NCI-H1105 treated with DMSO at 0.1 percent for 48 hours (cell line): ENCODE measurements at regions not wholly inside any gene's neighbourhood (a gene's known extent, or its start where the extent isn't known, plus 50 kb on each side); places are given as distances from the start of the nearest gene placed in this dataset.
"Not testable (repeated sequence)": the region's sequence is repeated elsewhere in the genome, so short reads cannot be mapped to it uniquely, and the experiment has no call there.

Experiments used
- DNase-seq: peaks from one replicate; lab custom pipeline; 2025; lab: John Stamatoyannopoulos, UW

DNA sequence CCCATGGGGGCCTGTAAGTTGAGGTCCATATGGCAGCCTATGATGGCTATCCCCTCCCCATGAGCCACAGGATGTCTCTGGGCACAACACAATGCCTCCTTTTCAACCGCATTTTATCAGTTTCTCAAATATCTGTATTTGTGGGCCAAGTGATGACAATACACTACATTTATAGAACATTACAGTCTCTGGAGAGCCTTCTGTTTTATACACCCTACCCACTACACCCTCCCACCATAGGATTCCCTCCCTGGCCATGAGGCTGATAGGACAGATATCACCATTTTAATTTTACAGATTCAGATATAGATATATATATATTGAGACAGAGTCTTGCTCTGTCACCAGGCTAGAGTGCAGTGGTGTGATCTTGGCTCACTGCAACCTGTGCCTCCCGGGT is 236.8 kb downstream of the ENC1 start:
- DNase-seq = no peak

DNA sequence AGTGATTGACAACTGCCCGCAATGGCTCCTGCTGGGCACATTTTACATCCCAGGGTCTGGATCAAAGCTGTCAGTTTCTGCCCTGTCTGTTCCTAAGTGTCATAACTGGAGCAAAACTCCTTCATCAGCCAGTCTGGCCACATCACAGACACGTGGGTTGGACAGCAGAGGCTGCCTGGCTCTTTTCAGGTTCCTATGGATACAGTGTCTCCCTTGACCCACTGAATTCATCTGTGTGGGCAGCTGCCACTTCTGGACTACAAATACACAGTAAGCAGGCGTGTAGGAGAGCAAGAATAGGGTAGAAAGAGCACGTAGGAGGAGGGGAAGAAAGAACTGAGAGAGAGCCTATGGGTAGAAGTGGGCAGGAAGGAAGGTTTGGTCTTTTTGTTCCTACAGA is 238.0 kb downstream of the ENC1 start:
- no peak for DNase-seq

DNA sequence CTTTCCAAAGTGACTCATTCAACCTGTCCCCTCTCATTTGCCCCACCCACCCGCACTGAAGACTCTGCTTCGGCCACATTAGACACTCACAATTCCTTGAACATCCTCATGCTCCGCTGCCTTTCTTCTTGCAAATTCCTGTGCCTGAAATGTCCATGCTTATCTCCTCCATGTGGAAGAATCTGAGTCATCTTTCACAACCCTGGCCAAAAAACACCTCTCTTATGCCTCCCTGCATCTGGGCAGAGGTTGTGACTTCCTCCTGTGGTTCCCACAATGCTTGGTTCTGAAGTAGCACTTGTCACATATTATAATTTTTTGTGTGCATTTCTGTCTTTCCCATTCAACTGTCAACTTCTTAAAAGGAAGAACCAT is 238.6 kb downstream of the ENC1 start:
- DNase-seq = no peak

DNA sequence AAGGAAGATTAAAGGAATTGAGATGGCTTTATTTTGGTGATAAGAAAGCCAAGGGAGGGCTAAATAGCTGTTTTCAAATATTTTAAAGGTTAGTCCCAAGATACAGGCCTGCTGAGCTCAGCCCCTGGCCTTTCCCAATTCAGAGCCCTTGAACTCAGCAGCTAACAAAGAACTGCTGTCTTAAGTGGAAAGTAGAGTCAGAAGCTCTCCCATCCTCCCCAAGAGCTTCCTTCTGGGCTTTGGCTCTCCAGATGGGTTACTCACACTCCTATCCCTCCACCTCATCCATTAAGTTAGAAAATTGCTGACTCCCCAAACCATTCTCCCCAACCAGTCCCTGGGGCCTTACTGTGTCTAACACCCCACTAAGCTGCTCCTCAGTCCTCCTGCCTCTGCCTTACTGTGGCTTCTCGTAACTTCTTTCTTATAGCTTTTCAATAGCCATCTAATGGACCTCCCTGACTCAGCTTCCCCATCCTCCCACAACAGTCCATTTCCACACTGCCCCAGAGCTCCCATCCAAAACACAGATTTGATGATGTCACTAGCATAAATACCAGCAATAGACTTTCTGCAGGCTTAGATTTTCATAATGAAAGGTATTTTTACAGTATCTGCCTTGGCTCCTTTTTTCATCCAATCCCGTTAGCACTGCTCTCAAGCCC is 239.1 kb downstream of the ENC1 start:
- DNase-seq = no peak

DNA sequence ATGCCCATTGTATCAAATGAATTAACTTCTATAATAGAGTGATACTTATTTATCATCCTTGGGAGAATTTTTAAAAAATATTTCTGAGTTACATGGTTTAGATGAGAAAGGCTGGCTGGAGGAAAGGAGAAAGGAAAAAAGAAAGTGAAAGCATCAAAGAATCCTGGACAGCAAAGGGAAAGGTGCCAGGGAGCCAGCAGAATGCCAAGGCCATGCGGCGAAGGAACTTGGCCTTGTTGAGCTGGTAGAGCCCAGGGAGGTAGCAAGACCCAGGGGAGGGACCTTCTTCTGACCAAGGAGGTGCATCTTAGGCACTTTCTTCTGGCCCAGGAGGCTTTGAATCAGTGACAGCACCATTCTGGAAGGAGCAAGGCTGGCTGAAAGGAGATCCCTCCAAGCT is 240.5 kb downstream of the ENC1 start:
- DNase-seq = no peak

DNA sequence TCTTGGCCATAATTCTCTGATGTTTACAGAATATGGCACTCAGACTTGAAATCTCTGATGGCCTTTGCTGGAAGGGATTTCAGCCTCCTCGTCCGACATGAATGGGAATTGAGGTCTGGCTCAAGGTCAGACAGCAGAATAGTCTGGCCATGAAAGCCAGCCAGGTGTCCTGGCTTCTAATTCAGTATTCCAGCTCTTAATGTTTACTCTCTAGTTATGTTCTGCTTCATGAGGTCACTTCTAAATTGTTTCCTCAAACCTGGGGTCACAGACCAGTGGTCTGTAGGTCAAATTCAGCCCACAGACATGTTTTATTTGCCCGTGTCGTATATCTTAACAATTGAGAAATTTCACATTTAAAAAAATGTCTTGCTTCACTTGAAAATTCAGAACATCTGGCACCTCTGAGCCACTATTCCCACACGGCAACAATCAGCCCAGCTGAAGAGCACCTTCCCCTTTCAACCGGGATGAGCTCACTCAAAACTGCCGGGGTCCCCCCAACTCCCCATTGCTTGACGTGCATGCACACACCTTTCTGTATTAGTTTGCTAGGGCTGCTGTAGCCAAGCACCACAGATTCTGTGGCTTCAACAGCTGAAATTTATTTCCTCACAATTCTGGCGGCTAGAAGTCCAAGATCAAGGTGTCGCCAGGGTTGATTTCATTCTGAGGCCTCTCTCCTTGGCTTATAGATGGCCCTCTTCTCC is 243.5 kb downstream of the ENC1 start:
- no peak for DNase-seq

DNA sequence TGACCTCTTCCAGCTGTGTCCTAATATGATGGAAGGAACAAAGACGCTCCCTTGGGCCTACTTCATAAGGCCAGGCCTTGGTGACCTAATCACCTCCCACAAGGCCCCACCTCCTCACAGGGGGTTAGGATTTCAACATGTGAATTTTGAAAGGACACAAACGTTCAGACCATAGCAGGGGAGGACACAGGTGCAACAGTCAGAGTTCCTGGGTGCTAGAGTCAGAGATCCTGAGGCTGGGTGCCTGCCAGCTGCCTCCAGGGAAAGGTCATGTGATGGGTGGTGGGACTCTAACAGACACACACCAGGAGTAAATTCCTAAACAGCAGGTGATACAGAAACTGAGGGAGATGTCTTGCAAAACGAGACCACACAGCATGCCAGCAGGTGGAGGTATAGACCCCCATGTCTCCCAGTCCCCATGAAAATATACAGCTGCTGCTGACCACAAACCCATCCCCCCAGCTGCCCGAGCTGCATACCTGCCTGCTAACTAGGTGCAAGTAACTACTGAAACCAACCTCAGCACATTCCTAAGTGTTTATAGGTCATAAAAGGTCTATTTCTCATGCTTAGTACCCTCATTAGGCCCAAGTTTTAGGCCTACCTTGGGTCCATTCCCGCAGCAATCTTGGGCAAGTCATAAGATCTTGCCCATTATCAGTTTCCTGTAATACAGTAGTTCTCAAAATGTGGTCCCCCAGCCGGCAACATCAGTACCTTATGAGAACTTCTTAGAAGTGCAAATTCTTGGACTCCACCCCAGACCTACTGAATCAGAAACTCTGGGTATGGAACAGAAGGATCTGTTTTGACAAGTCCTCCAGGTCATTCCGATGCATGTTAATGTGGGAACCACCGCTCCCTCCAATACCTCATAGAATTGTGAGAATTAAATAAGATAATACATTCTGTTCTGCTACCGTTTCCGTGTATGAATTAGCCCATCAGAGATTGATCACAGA is 245.3 kb downstream of the ENC1 start:
- DNase-seq = no peak

DNA sequence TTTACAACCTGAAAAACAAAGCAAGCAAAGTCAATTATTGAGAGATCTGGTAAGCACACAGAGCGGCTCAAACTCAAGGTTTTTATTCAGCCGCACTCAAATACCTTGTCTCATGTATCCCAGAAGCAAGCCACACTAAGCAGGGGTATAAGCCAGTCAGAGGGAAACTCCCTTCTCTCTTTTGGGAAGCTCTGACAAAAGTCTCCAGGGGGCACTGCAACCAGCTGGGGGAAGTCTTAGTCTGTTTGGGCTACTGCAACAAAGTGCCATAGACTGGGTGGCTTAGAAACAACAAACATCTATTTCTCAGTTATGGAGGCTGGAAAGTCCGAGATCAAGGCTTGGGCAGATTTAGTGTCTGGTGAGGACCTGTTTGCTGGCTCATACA is 246.0 kb downstream of the ENC1 start:
- DNase-seq = no peak

DNA sequence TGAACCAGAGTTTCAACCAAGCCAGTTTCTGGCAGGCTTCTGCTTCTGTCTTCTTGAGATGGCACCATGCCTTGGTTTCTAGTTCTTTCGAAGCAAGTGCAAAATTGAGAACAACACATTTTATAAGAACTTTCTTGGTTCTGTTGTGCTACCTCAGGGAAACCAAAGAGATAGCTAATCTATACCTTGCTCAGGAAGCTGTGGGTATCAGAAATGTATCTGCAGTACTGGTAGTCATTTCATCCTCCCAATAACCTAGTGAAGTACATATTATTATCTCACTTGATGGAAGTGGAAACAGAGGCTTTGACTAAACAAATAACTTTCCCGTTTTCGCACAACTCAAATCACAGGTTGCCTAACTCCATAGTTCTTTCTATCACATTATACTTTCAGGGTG is 246.6 kb downstream of the ENC1 start:
- DNase-seq = no peak

DNA sequence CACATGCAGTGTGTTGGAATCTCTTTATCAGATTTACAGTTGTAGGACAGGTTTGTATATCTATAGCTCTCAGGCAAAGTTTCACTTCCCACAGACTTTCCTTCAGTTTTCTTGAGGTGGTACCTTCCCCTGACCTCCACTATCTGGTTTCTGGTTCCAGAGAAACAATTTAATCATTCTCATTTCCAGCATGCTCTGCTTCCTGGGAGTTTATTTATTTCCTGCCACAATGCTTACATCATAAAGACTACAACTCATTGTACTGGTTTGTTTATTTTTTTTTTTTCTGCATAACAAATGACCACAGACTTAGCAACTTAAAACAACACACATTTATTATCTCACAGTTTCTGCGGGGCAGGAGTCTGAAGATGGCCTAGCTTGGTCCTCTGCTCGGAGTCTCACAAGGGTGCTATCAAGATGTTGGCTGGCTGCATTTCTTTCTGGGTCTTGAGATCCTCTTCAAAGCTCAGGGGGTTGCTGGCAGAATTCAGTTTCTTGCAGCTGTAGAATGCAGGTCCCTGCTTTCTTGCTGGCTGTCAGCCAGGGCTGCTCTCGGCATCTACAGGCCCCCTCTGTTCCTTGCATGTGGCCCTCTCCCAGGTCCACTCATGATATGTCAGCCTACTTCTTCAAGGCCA is 247.7 kb downstream of the ENC1 start:
- no peak for DNase-seq

DNA sequence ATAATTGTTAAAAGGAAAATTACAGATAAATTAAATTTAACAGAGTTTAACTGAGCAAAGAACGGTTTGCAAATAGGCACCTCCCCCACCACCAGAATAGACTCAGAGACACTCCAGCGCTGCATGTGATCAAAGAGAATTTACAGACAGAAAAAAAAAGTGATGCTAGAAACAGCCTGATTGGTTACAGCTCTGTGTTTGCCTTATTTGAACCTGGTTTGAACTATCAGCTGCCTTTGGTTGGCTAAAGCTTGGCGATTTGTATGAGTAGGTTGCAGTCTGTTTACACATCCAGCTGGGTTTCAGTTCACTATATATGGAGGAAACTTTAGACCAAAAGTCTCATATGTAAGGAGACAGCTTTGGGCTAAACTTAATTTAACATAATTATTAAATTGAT is 249.1 kb downstream of the ENC1 start:
- no peak for DNase-seq

DNA sequence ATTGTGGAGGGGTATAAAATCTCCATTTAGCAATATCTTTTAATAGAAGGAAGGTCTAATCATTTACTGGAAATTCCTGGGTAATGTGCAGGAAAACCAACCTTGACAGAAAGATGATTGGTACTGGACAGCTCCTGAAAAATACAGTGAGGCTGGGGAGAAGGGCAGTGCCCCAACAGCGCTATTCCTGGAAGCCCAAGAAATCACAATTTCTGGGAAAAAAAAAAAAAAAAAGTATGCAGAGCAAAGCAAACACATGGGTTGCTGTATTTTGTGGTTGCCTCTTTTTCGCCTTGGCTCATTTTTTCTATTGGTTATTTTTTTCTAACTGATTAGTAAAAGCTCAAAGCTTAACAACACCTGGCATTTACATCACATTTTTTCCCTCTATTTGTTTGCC is 249.7 kb downstream of the ENC1 start:
- DNase-seq = no peak

DNA sequence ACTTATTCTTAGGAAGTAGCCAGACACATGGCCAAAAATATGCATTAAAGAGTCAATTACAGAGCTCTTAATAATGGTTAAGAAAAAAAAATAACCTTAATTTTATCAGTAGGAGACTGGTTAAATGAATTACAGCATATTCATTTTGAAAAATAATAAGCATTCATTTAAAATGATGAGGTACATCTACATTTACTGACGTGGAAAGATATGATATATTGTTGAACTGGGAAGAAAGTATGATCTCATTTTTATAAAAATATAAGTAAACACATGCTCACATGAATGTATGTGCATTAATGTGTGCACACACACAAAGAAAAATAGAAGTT is 250.3 kb downstream of the ENC1 start:
- DNase-seq = no peak

DNA sequence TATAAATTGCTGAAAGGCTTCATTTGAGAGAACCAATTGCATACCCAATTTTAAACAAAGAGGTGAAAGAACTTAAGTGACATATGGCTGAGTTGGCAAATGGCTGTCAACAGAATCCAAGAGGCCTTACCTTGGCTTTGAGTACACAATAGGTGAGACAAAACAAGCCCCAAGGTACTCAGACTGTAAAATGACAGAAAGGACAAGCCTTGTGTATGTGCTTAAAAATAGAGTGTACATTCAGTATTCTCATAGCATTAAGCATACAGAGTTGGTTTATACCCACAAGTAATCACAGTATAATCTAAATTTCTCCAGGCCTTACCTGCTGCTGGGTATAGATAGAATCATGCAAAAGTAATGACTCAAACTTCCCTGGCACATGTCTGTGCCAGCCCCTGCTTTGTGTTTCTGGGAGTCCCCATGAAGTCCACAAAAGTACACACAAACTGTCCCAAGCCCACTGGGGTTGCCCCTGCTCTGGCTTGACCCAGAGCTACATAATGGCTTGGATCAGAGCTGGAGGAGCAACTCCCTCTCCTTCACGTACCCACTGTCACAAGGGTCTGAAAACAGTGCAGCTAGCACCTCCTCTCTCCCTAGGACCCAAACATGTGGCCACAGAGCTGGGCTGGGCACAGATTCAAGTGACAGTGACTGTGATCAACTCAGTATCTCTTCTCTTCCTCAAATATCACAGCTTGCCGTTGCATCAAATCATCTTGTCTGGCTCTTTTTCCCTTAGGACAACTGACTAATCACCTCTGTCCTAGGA is 250.8 kb downstream of the ENC1 start:
- no peak for DNase-seq

DNA sequence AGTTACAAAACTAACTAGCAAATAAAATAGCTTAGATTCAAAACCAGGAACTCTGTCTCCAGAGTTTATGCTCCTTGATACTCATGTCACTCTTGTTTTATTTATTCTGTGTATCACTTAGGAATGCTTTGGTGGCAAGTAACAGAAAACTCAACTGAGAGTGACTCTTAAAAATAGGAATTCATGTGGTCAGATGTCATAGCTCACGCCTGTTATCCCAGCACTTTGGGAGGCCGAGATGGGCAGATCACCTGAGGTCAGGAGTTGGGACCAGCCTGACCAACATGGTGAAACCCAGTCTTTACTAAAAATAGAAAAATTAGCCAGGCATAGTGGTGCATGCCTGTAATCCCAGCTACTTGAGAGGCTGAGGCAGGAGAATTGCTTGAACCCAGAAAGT is 252.1 kb downstream of the ENC1 start:
- not testable (repeated sequence) for DNase-seq

DNA sequence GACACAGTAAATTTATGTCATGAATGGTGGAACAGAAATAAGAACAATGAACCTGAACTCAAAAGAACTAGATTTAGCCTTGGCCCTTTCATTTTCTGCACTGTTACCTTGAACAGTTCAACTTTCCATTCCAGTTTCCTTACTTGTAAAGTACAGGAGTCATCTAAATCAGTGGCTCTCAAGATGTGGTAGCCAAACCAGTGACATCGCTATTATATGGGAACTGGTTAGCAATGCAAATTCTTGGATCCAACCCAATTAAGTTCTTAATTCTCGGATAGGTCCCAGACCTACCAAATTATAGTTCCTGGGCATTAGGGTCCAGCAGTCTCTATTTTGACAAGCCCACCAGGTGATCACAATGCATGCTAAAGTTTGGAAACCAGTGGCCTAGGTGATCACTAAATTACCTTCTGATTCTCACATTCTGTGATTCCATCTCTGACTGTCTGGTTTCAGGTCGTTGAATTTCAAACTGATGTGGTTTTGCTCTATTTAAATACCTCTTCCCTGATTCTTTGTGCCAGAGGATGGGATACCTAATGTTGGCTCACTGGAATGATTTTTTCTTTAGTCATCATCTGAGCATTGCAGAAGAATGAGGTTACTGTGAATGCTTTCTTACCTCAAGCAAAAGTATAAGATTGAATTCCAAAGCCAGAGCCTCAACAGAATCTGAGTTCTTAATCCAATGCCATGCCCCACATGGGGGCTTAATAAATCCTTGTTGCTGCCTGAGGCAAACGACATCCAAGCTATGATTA is 253.8 kb downstream of the ENC1 start:
- no peak for DNase-seq

DNA sequence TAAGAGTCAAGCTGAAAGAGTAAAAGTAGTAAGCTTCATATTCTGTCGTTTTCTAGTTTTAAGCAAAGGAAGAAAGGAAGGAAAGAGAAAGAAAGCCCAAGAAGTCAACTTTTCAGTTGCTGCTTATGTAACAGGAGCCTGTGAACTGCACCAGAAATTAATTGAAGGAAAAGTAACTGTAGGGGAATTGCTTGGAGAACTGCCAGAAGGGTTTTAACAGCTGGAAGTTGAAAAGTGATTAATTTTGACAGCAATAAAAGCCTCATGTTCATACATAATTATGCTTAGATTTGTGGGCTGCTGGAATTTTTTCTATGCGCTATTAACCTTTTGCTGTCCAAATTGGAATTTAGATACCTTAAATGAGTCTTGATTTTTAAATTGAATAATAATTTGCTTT is 255.7 kb downstream of the ENC1 start:
- DNase-seq = peak; percentile 51

DNA sequence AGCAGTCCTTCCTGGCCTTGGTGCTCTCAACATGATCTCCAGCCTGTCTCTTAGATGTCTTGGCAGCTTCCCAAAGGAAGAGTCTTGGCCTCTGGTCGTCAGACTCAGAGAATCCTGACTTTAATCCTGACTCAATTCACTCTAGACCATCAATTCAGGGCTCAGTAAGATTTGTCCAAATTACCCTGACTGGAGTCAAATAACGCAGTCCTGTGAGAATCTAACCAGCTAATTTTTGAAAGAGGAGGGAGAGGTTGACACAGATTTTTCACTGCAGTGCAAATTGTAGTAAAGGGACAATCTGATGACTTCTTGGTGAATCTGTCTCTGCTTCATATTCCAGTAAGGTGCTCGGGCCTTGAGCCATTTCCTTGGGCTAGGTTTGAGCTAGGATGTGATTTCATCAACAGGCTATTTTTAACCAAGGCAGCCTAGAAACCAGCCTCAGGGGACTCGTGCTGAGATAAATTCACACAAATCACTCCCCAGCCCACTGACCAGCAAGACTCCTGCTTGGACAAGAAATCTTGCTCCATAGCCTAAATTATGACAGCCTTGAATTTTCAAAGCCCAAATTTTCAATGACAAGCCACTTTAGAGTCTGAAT is 257.4 kb downstream of the ENC1 start:
- no peak for DNase-seq

DNA sequence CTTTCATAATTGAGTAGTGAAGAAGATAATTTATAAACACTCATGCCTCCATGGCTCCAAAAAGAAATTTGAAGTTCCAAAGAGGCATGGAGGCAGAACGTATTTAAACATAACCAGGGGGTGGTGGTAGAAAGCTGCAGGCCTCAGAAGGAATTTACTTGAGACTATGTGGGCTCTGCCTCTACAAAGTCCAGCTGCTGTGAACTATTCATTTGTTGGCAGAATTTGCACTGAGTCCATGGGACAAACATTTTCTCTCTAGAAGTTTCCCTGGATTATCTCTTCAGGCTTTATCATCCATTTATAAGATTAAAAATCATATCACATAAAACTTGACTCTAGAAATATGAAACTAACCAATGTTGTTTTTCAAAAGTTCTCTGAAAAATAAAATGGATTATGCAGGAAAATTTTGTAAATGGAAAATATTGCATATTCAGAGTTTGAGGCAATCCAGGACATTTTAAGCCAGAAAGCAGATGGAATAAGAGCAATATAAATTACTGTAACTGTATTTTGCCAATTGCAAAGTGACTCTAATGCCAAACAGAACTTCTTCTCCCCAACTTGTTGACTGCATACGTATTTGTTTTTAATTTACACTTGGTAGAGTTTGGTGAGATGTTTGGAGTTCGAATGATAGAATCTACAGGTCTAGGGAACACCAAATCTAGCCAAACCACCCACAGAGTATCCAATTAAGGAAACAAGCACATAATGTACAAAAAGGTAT is 258.2 kb downstream of the ENC1 start:
- no peak for DNase-seq

DNA sequence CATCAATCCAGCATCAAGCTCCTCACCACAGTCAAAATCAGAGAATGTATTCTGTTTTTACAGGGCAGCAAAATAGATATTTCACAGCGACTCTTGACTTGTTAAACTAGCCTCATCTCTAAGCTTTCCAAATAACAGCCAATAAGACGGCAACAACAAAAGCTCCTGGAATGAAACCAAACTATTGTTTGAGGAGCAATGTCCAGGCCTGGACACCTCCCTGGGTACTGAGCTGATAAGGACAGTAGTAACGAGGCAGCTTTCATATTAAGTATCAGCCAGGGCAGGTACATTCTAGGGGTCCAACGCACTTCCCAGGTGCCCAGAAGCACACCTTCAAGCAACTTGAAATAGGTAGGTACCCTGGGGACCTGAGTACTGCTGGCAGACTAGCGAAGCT is 260.3 kb downstream of the ENC1 start:
- DNase-seq = no peak
